Right lung (tissue), 2 donors: ENCODE measurements at regions not wholly inside any gene's neighbourhood (a gene's known extent, or its start where the extent isn't known, plus 50 kb on each side); places are given as distances from the start of the nearest gene placed in this dataset.
A peak's percentile ranks its signal among the peaks of the same experiment; 100 is the strongest.

Experiments
- DNase-seq, 2 donors: peaks; one replicate each; pipeline ENCODE4 v3.0.0-alpha.2; 2013

DNA sequence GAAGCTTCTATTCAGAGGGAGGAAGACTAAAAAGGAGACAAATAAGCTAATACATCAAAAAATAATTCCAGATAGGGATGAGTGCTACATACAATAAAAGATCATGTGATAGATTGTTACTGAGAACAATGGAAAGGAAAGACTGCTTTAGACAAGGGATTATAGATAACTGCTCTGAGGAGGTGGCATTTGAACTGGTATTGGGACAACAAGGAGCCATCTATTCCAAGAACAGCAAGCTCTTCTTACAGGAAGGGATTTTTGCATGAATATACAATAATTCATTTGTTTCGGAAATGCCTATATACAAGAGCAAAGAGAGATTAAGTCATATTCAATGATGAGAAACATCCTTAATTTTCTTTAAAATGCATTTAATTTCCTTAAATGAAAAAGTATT, 540.5 kb upstream of the KLF12 start:
- no peak for DNase-seq

DNA sequence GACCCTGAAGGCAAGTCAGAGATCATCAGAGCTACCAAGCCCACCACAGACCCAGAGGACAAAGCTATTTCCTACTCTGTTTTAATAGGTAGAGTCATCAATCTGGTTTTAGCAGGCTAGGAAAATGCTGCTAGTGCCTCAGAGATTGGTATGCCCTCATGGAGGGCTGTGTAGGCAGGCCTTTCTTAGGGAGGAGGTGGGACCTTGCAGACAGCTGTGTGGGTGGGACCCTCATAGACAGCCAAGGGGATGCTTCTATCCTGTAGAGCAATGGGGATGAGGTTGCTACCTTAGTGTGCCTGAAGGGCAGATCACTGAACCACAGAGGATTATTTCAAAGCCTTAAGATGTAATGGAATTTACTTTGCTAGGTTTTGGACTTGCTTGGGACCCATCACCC, 534.9 kb upstream of the KLF12 start:
- DNase-seq: no peak

DNA sequence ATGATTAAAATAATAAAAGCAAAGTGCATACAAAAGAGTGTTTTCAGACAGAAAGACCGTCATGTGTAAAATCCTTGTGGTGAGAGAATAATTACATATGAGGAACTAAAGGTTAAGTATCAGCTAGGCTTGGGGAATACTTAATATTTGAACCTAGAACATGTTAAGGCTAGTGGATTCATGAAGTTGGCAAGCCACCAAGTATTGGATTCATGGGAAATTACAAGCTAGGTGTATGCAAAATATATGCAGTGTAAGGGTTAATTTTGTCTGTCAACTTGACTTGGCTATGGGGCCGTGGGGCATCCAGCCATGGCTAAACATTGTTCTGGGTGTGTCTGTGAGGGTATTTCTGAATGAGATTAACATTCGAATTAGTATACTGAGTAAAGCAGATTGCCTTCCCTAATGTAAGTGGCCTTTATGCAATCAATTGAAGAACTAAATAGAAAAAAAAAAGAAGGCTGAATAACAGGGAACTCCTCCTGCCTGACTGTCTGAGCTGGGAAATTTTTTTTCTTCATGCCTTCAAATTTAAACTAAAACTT, 533.5 kb upstream of the KLF12 start:
- no peak for DNase-seq

DNA sequence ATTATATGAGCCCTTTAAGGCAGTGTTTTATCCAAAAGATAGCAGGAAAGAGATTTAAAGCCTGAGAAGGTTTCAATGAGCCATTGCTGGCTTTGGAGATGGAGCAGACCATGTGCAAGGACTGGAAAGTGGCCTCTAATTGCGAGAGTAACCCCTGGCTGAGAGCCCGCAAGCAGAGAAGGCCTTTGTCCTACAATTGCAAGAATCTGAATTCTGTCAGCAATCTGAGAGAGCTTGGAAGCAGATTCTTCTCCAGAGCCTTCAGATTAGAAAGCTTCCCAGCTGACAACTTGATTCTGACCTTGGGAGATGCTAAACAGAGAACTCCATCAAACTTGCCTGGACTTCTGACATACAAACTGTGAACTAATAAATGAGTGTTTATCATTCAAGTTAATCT, 528.7 kb upstream of the KLF12 start:
- peak; percentile 19 to 32 for DNase-seq

DNA sequence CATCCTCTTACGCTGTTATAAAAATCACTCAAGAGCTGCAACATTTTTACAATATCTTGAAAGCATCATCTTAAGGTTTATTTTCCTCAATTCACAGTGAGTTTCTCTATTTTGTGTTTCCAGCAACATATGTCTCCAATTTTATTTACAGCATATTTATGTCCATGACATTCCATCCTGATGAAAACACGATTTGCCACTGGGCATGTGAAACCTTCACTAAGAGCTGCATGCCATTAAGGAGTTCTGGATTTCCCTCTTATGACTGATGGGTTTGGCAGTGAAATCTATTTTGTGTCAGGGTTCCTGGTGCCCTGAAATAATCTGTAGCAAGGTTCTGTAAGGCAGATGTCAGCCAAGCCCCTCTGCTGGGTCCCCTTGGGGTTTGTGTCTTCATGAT, 527.6 kb upstream of the KLF12 start:
- DNase-seq: no peak

DNA sequence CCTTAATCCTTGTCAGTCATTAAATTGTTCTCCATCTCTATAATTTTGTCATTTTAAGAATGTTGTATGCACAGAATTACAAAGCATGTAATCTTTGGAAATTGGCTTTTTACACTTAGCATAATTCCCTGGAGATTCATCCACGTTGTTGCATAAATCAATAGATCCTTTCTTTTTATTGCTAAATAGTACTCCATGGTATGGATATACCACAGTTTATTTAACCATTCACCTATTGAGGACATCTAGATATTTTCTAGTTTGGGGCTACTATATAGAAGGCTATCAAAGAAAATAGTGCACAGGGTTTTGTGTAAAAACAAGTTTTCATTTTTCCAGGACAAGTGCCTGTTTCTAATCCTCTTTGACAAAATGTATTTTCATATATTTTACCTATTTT, 523.6 kb upstream of the KLF12 start:
- no peak for DNase-seq

DNA sequence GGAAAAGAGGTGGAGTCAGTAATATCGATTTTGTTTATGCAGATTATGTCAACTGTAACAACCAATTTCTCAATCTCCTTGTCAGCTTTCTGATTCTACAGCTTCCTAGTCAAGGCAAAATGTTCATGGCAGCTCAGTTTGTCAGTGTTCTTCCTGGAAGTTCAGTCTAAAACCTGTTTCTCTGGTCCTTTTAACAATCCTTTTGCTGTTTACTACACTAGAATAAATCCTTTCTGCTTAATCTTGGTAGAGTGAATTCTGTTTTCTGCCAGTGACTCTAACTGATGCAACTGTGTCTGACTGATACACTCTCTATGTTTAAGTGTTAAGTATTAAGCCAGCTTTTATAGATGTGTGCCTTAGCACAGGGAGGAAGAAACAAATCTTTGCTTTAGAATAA, 516.9 kb upstream of the KLF12 start:
- DNase-seq: no peak

DNA sequence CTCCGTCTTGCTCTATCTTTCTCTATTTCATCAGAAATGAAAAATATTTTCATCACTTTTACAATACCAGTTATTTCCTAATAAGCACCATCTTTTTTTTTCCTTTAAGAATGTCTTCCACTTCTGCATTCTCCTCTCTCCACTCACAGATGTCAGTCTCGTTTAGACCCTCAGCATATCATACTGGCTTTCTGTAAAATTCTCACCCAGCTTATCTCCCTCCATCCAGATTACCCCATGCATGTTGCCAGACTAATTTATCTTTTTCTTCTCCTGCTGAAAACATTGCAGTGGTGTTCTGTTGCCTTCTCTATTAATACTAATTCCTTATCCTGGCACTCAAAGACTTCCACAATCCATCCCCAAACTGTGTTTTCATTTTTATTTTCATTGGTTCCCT, 513.8 kb upstream of the KLF12 start:
- no peak for DNase-seq

DNA sequence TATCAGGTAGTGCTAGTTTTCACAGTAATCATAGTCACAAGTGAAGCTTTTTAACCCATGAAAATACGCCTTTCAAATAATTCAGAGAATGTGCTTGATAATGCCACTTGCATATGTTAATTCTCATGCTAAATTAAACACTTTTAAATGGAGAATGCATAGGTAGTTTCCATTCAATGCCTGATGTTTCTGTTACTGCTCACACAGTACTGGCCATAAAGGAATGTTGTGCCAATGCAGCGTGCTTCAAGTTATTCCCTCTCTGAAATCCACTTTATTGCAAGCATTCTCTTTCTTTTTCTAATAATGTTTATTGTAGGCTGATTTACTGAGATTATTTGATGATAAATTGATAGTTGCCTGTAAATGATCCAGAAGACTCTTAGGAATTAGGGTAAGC, 513.0 kb upstream of the KLF12 start:
- no peak for DNase-seq

DNA sequence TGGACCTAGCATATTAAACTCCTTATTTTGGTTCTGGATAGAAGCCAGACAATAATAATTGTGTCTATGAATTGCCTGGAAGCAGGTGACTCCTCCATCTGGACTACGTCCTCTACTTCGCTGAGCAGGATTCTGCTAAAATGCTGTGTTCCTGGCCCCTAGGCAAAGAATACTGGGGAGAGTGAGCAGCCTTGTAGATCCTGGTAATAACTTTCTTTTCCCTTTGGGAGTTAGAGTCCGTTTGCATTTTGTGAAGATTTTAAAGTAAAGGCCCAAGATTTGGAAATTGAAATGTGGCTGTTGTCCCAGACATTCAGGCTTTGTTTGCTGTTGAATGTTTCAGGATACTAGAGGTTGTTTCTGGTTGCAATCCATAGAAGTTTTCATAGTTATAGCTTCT, 511.9 kb upstream of the KLF12 start:
- no peak for DNase-seq

DNA sequence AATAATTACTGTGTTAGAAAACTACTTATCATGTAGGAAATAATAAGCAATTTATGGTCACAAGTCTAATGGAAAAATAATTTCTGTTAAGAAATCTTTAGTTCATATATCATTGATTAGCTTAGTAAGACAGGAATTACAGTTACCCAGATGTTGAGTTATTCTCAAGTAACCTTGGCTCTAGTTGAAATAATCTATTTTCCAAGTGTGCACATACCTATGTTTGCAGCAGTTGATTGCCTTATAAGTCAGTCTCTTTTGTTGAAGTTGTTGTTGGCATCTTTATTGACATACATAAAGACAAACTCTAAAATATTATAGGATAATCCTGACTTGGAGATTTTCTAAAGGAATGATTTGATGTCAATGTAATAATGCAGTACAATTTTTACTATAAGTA, 511.4 kb upstream of the KLF12 start:
- DNase-seq: no peak

DNA sequence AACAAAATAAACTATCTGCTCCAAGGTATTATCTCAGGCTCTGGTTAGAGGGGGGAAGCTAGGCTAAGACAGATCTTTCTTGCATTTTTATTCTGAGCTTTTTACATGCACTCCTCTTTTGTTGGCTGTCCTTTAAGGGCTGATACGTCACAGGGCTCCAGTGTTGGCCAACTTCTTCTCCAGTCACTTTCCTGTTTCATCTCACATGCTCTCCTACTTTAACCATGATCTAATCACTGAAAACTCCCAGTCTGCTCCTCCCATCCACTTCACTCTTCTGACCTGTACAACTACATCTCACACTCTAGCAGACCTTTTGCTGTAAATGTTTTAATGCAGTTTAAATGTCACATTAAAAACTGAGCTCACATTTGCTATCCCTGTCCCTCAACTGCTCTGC, 510.0 kb upstream of the KLF12 start:
- DNase-seq: no peak

DNA sequence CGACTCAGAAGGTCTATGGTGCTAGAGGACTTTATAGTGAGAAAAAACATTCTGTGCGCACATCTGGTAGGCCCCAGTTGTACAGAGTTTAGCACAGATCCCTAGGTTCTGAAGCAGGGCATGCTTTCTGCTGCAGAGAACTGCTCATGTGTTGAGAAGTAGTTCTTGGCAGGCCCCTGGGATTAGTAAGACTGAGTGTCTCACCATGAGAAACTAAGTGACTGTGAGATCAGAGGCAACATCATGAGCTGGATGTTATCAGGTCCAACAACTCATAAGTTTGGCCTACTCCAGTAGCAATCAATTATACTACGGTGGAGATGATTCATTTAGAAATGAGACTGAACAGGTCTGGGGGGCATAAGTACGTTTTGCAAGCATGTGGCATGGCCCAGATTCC, 507.4 kb upstream of the KLF12 start:
- no peak for DNase-seq

DNA sequence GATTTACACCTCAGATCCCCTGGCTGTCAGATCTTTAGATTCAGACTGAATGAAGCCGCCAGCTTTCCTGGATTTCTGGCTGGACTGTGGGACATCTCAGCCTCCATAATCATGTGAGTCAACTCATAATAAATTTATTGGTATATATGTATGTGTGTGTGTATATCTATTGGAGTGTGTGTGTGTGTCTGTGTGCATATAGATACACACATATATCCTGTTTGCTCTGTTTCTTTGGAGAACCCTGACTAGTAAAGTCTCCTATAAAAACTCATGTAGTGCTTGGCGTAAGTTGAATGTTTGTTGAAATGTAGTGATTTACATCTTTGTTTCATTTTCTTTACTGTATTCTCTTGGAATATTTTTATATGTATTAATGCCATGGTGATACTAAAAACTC, 499.5 kb upstream of the KLF12 start:
- no peak for DNase-seq

DNA sequence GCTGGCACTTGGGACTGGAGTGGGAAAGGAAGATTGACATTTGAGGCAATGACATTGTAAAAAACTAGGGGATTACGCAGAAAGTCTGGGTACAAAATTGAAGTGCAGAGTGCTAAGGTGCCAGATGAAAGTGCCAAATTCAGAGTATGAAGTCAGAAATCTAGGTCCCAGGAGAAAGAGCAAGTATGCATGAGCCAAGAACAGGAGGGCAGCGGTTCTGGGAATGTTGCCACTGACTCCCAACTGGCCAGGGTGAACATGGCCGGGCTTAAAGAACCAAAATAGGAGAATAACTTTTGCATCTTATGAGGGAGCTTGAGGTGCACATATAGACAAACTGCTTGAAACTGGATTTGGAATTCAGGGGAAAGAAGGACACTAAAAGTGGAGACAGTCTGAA, 495.8 kb upstream of the KLF12 start:
- no peak for DNase-seq

DNA sequence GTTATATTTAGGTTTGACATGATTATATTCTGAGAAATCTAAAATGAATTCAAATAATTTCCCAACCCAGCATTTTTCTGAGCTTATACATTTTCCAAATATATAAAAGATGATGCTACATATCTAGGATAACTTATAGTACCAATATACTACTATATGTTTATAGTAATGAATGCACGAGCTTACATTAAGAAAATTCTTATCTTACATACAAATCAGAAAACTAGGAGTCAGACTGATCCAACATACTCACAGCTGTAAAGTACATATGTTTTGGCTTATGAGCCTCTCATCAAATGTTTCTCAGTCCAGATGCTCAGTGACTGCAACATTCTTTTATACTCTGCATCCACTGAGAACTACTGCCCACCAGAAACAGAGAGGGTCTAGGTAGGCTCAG, 491.3 kb upstream of the KLF12 start:
- no peak for DNase-seq

DNA sequence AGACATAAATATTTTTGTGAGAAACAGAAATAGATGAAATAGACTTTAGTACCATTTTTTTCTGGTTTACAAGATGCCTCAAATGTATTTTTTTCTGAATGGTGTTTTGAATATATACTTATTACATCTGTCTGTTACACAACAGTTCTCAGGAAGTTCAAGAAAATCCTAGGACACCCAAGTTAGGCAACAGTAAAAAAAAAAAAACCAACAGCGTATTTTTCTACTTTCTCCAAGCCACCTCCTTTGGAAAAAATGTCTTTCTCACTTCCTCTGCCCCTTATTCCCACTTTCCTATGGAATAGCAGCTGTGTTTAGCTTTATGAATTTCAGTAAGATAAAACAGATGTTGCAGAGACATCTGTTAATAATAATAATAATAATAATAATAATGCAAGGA, 489.6 kb upstream of the KLF12 start:
- DNase-seq: no peak

DNA sequence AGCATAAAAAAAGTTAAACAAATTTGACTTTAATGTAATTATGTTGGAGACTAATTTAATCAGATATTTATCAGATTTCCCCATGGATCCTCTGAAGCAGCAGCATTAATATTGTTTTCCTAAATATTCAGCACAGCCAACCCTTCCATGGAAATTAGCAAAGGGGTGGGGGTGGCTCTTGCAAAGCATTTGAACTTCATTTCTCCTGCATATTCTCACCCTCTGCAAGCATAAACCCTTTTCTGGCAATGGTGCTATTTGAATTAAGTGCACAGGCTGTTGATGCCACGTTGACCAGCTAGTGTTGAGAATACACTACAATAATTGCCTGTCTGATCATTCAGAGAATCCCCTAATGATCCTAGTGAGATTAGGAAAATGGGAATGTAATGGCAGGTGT, 488.1 kb upstream of the KLF12 start:
- no peak for DNase-seq

DNA sequence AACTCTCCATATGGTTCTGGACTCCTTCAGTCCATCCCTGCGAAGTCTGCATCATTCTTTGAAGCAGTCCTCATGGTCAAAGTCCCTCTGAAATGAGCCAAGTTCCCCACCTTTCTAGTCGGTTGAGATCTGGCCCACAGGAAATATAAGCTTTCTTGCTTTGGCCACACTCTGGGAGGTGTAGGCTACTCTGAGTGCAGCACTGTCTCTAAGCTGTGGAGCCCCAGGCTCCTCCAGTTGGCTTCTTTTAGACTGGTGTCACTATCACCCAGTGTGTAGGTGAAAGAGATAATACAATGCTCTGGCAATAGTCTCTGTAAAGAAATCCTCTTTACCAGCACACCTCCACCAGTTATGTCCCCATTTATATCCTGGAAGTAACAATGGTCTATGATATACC, 486.5 kb upstream of the KLF12 start:
- no peak for DNase-seq

DNA sequence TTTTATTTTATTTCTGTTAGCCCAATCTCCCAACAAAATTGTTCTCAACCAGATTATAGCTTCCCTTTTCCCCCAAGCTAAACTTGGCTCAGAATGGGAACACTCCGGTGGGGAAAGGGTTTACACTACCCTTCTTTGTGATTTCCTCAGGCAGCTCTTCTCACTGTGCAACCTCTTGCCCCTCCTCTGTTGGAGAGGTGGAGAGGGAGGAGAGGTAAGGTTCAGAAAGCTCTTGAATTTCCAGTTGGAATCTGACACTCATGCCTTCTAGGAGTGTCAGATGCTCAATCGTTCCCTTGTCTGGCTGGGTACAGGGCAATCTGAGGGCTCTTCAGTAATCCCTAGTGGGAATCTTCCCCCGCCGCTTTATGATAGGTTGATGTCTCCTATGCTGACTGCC, 486.1 kb upstream of the KLF12 start:
- DNase-seq: no peak

DNA sequence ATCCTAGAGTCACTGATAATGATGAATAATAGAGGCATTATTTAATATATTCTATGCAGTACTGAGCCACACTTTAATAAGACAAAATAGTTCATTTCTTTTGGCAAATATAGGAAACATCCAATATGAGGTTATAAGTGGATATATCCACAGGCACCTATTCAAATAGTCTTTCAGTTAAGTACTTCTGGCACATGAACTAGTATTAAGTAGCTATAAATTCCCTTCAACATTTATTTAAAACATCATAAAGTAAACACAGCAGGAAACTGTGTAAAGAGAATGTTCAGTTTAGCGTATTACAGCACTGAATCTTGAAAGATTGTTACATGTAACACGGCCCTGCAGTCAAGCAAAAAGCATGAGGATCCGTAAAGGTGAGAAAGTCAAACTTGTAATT, 463.3 kb upstream of the KLF12 start:
- DNase-seq: peak; percentile 27 to 33

DNA sequence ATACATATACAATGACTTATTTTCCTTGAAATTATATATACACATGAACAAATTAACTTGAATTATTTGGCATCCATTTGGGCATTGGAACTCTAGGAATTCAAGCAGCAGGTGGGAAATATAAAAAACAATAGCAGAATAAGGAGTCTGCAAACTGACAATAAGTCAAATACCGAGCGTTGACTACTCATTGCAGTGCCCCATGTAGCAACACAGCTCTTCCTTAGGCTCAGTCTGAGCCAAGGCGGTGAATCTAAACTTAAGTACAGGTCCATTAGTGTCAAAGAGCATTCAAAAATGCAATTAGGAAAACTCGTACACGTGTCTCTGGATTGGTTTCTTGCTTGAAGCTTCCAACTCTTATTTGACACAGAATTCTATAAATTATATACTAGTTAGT, 462.5 kb upstream of the KLF12 start:
- no peak for DNase-seq

DNA sequence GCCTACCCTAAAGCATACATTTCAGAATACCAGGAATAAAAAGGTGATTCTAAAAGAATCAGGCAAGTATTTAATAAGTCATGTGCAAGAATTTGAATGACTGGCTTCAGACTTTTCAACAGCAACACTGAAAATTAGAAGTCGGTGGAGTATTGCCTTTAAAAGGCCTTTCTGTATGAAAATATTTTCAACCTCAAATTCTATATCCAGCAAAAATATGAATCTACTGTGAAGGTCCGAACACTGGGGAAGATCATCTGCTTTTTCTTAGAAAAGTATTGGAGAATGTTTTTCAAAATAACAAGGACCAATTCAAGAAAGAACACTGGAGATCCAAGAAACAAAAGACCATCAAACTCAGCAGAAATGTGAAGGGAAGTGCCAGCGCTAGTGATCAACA, 459.5 kb upstream of the KLF12 start:
- DNase-seq: no peak

DNA sequence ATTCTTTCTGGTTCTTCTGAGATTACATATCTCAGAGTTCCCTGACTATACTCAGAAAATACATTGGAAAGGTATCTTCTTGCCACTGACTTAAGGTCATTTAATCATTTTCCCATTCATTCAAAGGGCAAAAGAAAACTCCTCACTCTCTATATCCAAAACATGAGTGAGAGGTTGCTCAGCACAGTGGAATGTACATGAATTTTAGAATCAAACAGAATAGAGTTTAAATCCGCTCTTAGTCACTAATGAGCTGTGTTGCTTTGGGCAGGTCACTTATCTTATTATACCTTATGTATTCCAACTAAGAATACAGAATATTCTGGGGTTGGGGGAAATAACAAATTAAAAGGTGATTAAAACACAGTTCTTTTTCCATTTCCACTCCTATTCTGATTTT, 452.6 kb upstream of the KLF12 start:
- DNase-seq: no peak

DNA sequence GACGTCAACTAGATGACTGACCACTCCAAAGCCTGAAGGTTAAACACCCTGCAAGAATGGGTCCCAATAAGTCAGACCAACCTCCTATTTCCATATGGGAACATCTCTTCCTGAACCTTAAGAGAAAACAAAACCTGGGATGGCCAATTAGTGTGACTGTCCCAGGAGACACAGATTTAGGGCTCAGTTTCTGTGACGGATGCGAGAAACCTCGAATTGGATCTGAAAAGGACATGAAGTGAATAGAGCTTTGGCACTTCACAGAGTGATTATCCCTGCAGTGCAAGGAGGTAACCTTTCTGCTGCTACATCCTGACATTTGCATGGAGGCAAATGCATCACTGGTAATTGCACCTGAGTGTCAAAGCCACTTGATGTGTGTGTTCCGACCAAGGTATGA, 442.2 kb upstream of the KLF12 start:
- DNase-seq: no peak
